Cardiac fibroblast (primary cell): ENCODE measurements at regions not wholly inside any gene's neighbourhood (a gene's known extent, or its start where the extent isn't known, plus 50 kb on each side); places are given as distances from the start of the nearest gene placed in this dataset.

Experiments
- DNase-seq, 2 donors: peaks; one replicate each; pipeline versions ENCODE4 v3.0.0 to v3.0.0-alpha.2; 2010; ENCODE audit warnings: low read depth in 2 of 2
- H3K4me3 ChIP-seq, 2 donors: replicated peaks in 1 of 2; 1 replicate in 1 of 2; 2 replicates in 1 of 2; pipeline ENCODE4 v1.5.1; 2011; ENCODE audit warnings: low read depth in 2 of 2, low read length in 2 of 2, mild to moderate bottlenecking in 2 of 2, moderate library complexity in 1 of 2
- CTCF ChIP-seq: IDR thresholded peaks from one replicate; pipeline ENCODE4 v1.5.1; 2011; ENCODE audit warnings: low read depth, mild to moderate bottlenecking, low read length, inconsistent platforms

GRCh38 chr5:51302343-51302742 lies 80.9 kb upstream of the ISL1 start:
- no peak for DNase-seq
- TF ChIP-seq CTCF = no peak

GRCh38 chr5:51326844-51327243 lies 56.4 kb upstream of the ISL1 start:
- no peak for TF ChIP-seq CTCF
- no peak overlapping the region for H3K4me3 ChIP-seq
- DNase-seq = no peak

More at GRCh38 chr5:51302343-51302742, 80.9 kb upstream of the ISL1 start:
- H3K4me3 ChIP-seq = no peak overlapping the region
